Smooth muscle cell (in vitro differentiated cells): ENCODE measurements at regions not wholly inside any gene's neighbourhood (a gene's known extent, or its start where the extent isn't known, plus 50 kb on each side); places are given as distances from the start of the nearest gene placed in this dataset.

ENCODE experiments used
- DNase-seq: peaks from one replicate; lab custom pipeline; 2025; ENCODE audit not compliant: unreplicated experiment; lab: John Stamatoyannopoulos, UW
- H2AFZ ChIP-seq: fragments of 200-600 bp; sonication (generic); 2 replicates; pipeline ENCODE4 v1.6.0; 2016; ENCODE audit warnings: antibody characterized with exemption, low read depth, mild to moderate bottlenecking
- H3F3A ChIP-seq: fragments of 200-600 bp; sonication (generic); 2 replicates; pipeline ENCODE4 v1.6.0; 2017; ENCODE audit warnings: antibody characterized with exemption, low read depth
- H3K27ac ChIP-seq: fragments of 200-600 bp; sonication (generic); 2 replicates; pipeline ENCODE4 v1.5.1; 2016; ENCODE audit warnings: low read depth, mild to moderate bottlenecking
- H3K27me3 ChIP-seq: fragments of 200-600 bp; sonication (generic); 2 replicates; pipeline ENCODE4 v1.6.1; 2016; ENCODE audit warnings: low read depth, mild to moderate bottlenecking
- H3K36me3 ChIP-seq: fragments of 200-600 bp; sonication (generic); 2 replicates; pipeline ENCODE4 v1.5.1; 2016; ENCODE audit warnings: low read depth
- H3K4me1 ChIP-seq: fragments of 200-600 bp; sonication (generic); 2 replicates; pipeline ENCODE4 v1.5.1; 2016; ENCODE audit warnings: low read depth
- H3K4me2 ChIP-seq: fragments of 200-600 bp; sonication (generic); 2 replicates; pipeline ENCODE4 v1.6.0; 2016; ENCODE audit warnings: mild to moderate bottlenecking
- H3K4me3 ChIP-seq: fragments of 200-600 bp; sonication (generic); 2 replicates; pipeline ENCODE4 v1.5.1; 2016; ENCODE audit warnings: mild to moderate bottlenecking
- H3K79me2 ChIP-seq: fragments of 200-600 bp; sonication (generic); 2 replicates; pipeline ENCODE4 v1.6.0; 2016; ENCODE audit warnings: low read depth, mild to moderate bottlenecking
- H3K9ac ChIP-seq: fragments of 200-600 bp; sonication (generic); 2 replicates; pipeline ENCODE4 v1.6.0; 2016; ENCODE audit warnings: low read depth
- H3K9me3 ChIP-seq: fragments of 200-600 bp; sonication (generic); replicated peaks from 2 replicates; pipeline ENCODE4 v1.5.1; 2016; ENCODE audit warnings: low read depth
- H4K20me1 ChIP-seq: fragments of 200-600 bp; sonication (generic); 2 replicates; pipeline ENCODE4 v1.6.0; 2016; ENCODE audit warnings: low read depth
- WGBS: methylation state at CpG from one replicate; pipeline ENCODE4 v1.1.7; 2016; ENCODE audit warnings: low lambda C conversion rate; 5-methylcytosine and 5-hydroxymethylcytosine counted together
- TF ChIP-seq, protein P1 (sequence below): fragments of 200-600 bp; sonication (generic); IDR thresholded peaks from 2 replicates; pipeline ENCODE4 v1.5.1; 2017; ENCODE audit warnings: borderline replicate concordance, mild to moderate bottlenecking, antibody characterized with exemption; ENCODE audit not compliant: insufficient read depth, poor library complexity, severe bottlenecking

DNA sequence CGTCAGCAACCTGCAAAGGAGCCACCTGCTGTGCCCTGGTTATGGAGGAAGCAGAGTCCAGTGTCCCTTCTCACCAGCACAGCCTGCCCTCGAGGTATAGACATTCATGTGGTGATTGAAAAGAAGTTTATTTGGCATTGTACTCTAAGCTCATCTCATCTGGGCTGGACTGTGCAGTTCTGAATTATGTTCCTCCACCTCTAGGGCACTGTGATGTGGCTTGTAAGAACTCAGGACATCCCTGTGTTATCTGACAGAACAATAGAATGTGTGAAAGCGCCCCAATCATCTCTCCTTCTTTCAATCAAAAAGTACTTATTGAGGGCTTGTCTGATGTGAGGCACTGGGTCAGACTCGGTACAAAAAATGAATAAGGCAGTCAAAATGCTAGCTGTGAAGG is 140.1 kb downstream of the DHRS2 start:
- no peaks in the 10 kb centered on the region for H3K27me3 ChIP-seq
- no peak overlapping the region for H3K27ac ChIP-seq
- H3K36me3 ChIP-seq = no peaks in the 10 kb centered on the region
- peaks cover 14% of the 10 kb centered on the region for H3K9me3 ChIP-seq
- no peak for DNase-seq
- H3K4me2 ChIP-seq = no peak overlapping the region
- no peaks in the 10 kb centered on the region for H4K20me1 ChIP-seq
- H2AFZ ChIP-seq = no peak overlapping the region
- H3K9ac ChIP-seq = no peak overlapping the region
- H3K79me2 ChIP-seq = no peaks in the 10 kb centered on the region
- WGBS = 37% methylated on average over 4 of the region's 4 CpGs
- no peaks in the 10 kb centered on the region for H3K4me1 ChIP-seq
- no peaks in the 10 kb centered on the region for H3F3A ChIP-seq
- TF ChIP-seq, protein P1, sequence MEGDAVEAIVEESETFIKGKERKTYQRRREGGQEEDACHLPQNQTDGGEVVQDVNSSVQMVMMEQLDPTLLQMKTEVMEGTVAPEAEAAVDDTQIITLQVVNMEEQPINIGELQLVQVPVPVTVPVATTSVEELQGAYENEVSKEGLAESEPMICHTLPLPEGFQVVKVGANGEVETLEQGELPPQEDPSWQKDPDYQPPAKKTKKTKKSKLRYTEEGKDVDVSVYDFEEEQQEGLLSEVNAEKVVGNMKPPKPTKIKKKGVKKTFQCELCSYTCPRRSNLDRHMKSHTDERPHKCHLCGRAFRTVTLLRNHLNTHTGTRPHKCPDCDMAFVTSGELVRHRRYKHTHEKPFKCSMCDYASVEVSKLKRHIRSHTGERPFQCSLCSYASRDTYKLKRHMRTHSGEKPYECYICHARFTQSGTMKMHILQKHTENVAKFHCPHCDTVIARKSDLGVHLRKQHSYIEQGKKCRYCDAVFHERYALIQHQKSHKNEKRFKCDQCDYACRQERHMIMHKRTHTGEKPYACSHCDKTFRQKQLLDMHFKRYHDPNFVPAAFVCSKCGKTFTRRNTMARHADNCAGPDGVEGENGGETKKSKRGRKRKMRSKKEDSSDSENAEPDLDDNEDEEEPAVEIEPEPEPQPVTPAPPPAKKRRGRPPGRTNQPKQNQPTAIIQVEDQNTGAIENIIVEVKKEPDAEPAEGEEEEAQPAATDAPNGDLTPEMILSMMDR = no peak
- H3K4me3 ChIP-seq = no peak overlapping the region

DNA sequence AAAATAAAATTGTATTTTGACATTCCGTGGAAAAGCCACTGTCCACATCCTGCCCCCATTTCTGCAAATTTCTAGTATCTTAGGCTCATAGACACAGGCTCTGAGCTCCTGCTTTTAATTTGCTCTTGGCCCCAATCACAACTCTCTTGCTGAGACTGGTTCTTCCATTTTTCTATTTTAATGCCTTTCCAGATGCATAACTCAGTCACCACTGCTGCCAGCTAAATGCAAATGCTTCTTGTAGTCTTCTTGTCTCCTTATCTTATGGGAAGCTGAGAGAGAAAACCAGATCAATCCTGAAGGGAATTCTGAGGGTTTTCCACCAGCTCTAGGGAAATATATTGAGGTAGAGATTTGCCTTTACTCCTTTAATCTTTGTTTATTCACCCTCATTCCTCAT is 149.0 kb downstream of the DHRS2 start:
- 59% methylated on average over 1 of the region's 1 CpG for WGBS
- TF ChIP-seq, protein P1 = no peak
- H3K9ac ChIP-seq = no peak overlapping the region
- H3K4me3 ChIP-seq = no peak overlapping the region
- H3F3A ChIP-seq = no peaks in the 10 kb centered on the region
- no peak for DNase-seq
- H4K20me1 ChIP-seq = no peaks in the 10 kb centered on the region
- no peaks in the 10 kb centered on the region for H3K4me1 ChIP-seq
- no peak overlapping the region for H2AFZ ChIP-seq
- no peaks in the 10 kb centered on the region for H3K36me3 ChIP-seq
- H3K4me2 ChIP-seq = no peak overlapping the region
- peaks cover 16% of the 10 kb centered on the region for H3K9me3 ChIP-seq
- H3K79me2 ChIP-seq = no peaks in the 10 kb centered on the region
- H3K27ac ChIP-seq = no peak overlapping the region
- no peaks in the 10 kb centered on the region for H3K27me3 ChIP-seq

DNA sequence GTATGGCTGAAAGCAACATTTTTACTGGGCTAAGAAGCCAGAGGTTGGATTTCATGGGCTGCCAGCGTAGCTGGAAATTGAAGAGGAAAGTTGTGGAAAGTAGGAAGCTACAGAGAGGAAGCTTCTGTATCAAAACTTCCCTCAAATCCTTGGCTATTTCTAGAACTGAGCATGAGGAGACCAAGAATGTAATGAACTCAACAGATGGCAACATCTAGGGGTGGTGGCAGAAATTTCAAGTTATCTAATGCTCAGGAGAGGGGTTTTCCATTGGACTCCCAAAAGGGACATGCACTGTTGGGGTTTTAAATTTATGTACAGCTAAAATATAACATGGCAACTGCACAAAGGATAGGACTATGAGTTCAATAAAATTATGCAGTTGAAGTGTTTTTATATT is 151.3 kb downstream of the DHRS2 start:
- Histone ChIP-seq H3K4me3 (no peak overlapping the region), H3K4me2 (no peak overlapping the region)

DNA sequence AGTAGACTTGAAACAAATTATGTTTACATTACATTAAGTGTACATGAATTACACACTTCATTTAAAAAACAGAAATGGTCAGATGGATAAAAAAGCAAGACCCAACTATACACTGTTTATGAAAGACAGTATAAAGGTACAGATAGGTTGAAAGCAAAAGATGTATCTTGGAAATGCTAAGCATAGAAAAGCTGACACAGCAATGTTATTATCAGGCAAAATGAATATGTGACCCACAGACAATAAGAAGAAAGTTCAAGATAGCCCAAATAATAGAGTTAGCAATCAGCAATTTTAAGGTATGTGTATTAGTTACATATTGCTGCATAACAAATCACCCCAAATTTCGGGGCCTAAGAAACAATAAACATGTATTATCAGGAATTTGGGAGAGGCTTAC is 153.5 kb downstream of the DHRS2 start:
- H3K36me3 ChIP-seq = no peaks in the 10 kb centered on the region
- no peak for DNase-seq
- H3K27ac ChIP-seq = no peak overlapping the region
- H3K9ac ChIP-seq = no peak overlapping the region
- H3K4me3 ChIP-seq = no peak overlapping the region
- no peaks in the 10 kb centered on the region for H4K20me1 ChIP-seq
- H3F3A ChIP-seq = no peaks in the 10 kb centered on the region
- no peaks in the 10 kb centered on the region for H3K4me1 ChIP-seq
- no peak overlapping the region for H3K4me2 ChIP-seq
- no peaks in the 10 kb centered on the region for H3K79me2 ChIP-seq
- peaks cover 13% of the 10 kb centered on the region for H3K9me3 ChIP-seq
- no peak overlapping the region for H2AFZ ChIP-seq
- TF ChIP-seq, protein P1 = no peak
- no peaks in the 10 kb centered on the region for H3K27me3 ChIP-seq
- 47% methylated on average over 1 of the region's 1 CpG for WGBS

More for the DNA sequence above, 151.3 kb downstream of the DHRS2 start:
- Histone ChIP-seq H4K20me1 (no peaks in the 10 kb centered on the region), H3F3A (no peaks in the 10 kb centered on the region), H3K9me3 (peaks cover 14% of the 10 kb centered on the region), H3K9ac (no peak overlapping the region), H3K27ac (no peak overlapping the region), H3K36me3 (no peaks in the 10 kb centered on the region), H3K79me2 (no peaks in the 10 kb centered on the region), H2AFZ (no peak overlapping the region), H3K27me3 (no peaks in the 10 kb centered on the region), H3K4me1 (no peaks in the 10 kb centered on the region)
- DNase-seq = no peak
- 52% methylated on average over 1 of the region's 1 CpG for WGBS
- TF ChIP-seq, protein P1 = no peak
